ENCODE measurements at regions not wholly inside any gene's neighbourhood (a gene's known extent, or its start where the extent isn't known, plus 50 kb on each side); places are given as distances from the start of the nearest gene placed in this dataset.
"Not testable (repeated sequence)": the region's sequence is repeated elsewhere in the genome, so short reads cannot be mapped to it uniquely, and the experiment has no call there.

DNA sequence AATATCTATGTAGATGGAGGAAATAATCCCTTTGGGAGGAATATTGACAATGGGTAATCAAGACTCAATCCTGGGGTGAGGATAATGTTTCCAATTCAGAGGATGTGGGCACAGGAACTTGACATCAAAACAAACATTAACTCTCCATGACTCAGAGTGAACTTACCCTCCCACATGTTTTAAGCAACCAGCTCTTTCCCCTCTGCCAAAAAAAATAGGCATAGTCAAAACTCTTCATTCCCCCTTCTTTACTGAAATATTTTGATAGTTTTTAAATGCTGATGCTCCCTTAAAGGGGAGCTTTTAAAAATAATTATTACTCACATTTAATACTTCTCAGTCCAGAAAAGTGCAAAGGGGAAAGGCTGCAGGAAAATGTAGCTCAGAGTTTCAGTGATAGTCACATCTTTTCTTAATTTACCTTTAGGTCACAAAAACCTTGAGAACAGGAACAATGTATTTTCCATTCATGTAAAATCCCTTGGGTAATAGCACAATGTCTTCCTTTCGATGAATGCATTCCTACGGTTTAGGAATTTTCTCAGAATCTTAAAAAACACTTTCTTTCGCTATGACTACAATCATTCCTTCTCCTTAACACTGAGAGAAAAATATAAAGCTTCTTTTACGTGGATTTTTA, 298.4 kb upstream of the GRAMD2B start:
- ChIA-PET CTCF (no interaction called here), POLR2A (no interaction called here)
- Histone ChIP-seq H3K9me3 (no peaks in the 10 kb centered on the region), H3K27me3 (replicated peaks; ENCODE audit: control insufficient read depth, insufficient read depth, low read length) (no peaks in the 10 kb centered on the region), H3K4me1 (no peaks in the 10 kb centered on the region), H3K36me3 (ENCODE audit: control insufficient read depth, insufficient read depth, low read length) (no peaks in the 10 kb centered on the region), H3K4me3 (ENCODE audit: low read depth, low read length) (no peak overlapping the region)
- no peak for DNase-seq
- Mint-ChIP-seq H3K27ac (ENCODE audit: unreplicated experiment) (no peak overlapping the region), H3K9me3 (ENCODE audit: unreplicated experiment) (no peaks in the 10 kb centered on the region), H3K36me3 (ENCODE audit: insufficient read depth, unreplicated experiment) (no peaks in the 10 kb centered on the region), H3K4me3 (ENCODE audit: unreplicated experiment) (no peak overlapping the region), H3K4me1 (ENCODE audit: low read depth, unreplicated experiment) (no peaks in the 10 kb centered on the region), H3K27me3 (ENCODE audit: insufficient read depth, unreplicated experiment) (peaks cover 7% of the 10 kb centered on the region)
- no TSS peak for BruUV-seq (replicated peaks)
- TF ChIP-seq, protein P1, sequence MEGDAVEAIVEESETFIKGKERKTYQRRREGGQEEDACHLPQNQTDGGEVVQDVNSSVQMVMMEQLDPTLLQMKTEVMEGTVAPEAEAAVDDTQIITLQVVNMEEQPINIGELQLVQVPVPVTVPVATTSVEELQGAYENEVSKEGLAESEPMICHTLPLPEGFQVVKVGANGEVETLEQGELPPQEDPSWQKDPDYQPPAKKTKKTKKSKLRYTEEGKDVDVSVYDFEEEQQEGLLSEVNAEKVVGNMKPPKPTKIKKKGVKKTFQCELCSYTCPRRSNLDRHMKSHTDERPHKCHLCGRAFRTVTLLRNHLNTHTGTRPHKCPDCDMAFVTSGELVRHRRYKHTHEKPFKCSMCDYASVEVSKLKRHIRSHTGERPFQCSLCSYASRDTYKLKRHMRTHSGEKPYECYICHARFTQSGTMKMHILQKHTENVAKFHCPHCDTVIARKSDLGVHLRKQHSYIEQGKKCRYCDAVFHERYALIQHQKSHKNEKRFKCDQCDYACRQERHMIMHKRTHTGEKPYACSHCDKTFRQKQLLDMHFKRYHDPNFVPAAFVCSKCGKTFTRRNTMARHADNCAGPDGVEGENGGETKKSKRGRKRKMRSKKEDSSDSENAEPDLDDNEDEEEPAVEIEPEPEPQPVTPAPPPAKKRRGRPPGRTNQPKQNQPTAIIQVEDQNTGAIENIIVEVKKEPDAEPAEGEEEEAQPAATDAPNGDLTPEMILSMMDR (IDR thresholded peaks at IDR 0.05; ENCODE audit: insufficient read depth in 1 of 2, low read depth in 1 of 2, low read length in 1 of 2, severe bottlenecking in 1 of 2, unreplicated experiment in 1 of 2): no peak
- intact Hi-C loops (cut with micrococcal nuclease; ENCODE audit: unreplicated experiment): no loop called here

DNA sequence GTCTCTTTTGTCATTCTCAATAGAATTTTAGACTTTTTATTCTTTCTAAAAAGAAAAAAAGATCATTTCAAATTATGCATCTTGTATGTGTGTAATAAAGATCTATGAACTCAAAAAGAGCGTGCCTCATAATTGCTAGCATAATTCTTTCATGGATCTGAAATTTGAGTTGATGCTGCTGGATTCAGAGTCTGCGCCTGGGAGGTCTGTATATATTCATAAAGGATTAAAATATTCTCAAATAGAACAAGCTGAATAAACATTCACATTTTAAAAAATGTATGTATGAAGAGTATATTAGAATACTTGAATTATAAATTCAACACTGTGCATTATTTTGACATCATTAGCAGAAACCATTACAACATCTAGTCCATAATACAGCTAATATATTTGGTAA, 297.8 kb upstream of the GRAMD2B start:
- no peaks in the 10 kb centered on the region for H3K27me3 ChIP-seq (replicated peaks; ENCODE audit: control insufficient read depth, insufficient read depth, low read length)
- no peak overlapping the region for H3K27ac Mint-ChIP-seq (ENCODE audit: unreplicated experiment)
- ChIA-PET CTCF (no interaction called here), POLR2A (no interaction called here)
- H3K4me3 ChIP-seq (ENCODE audit: low read depth, low read length): no peak overlapping the region
- no peaks in the 10 kb centered on the region for H3K36me3 Mint-ChIP-seq (ENCODE audit: insufficient read depth, unreplicated experiment)
- H3K4me1 ChIP-seq: no peaks in the 10 kb centered on the region
- intact Hi-C loops (cut with micrococcal nuclease; ENCODE audit: unreplicated experiment): no loop called here
- TF ChIP-seq, protein P1 (IDR thresholded peaks at IDR 0.05; ENCODE audit: insufficient read depth in 1 of 2, low read depth in 1 of 2, low read length in 1 of 2, severe bottlenecking in 1 of 2, unreplicated experiment in 1 of 2): no peak
- no TSS peak for BruUV-seq (replicated peaks)
- H3K36me3 ChIP-seq (ENCODE audit: control insufficient read depth, insufficient read depth, low read length): no peaks in the 10 kb centered on the region
- no peak for DNase-seq
- no peaks in the 10 kb centered on the region for H3K4me1 Mint-ChIP-seq (ENCODE audit: low read depth, unreplicated experiment)
- H3K9me3 ChIP-seq: no peaks in the 10 kb centered on the region
- H3K9me3 Mint-ChIP-seq (ENCODE audit: unreplicated experiment): no peaks in the 10 kb centered on the region
- no peak overlapping the region for H3K4me3 Mint-ChIP-seq (ENCODE audit: unreplicated experiment)
- peaks cover 7% of the 10 kb centered on the region for H3K27me3 Mint-ChIP-seq (ENCODE audit: insufficient read depth, unreplicated experiment)

DNA sequence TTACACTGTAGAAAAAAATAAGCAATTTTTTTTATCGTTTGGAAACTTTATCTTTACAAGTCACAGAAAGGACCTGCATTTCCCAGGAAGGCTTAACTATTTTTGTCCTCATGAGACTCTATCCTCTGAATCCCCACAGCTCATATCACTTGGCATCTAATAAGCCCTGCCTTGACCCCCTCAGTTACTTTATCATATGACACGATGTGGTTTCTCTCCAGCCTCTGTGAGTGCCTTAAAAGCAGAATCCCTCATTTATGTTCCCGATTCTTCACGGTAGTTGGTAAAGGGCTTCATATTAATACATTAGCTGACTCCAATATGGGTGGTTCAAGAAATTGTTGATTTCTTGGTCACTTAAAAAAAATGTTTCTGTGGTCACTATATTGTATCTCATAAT, 296.6 kb upstream of the GRAMD2B start:
- Mint-ChIP-seq H3K9me3 (ENCODE audit: unreplicated experiment) (no peaks in the 10 kb centered on the region), H3K27ac (ENCODE audit: unreplicated experiment) (no peak overlapping the region), H3K36me3 (ENCODE audit: insufficient read depth, unreplicated experiment) (no peaks in the 10 kb centered on the region), H3K27me3 (ENCODE audit: insufficient read depth, unreplicated experiment) (peaks cover 7% of the 10 kb centered on the region), H3K4me3 (ENCODE audit: unreplicated experiment) (no peak overlapping the region), H3K4me1 (ENCODE audit: low read depth, unreplicated experiment) (no peaks in the 10 kb centered on the region)
- H3K4me3 ChIP-seq (ENCODE audit: low read depth, low read length): no peak overlapping the region
- H3K9me3 ChIP-seq: no peaks in the 10 kb centered on the region
- H3K4me1 ChIP-seq: no peaks in the 10 kb centered on the region
- H3K27me3 ChIP-seq (replicated peaks; ENCODE audit: control insufficient read depth, insufficient read depth, low read length): no peaks in the 10 kb centered on the region
- ChIA-PET CTCF (no interaction called here), POLR2A (no interaction called here)
- no peak for DNase-seq
- H3K36me3 ChIP-seq (ENCODE audit: control insufficient read depth, insufficient read depth, low read length): no peaks in the 10 kb centered on the region
- no TSS peak for BruUV-seq (replicated peaks)
- intact Hi-C loops (cut with micrococcal nuclease; ENCODE audit: unreplicated experiment): no loop called here
- TF ChIP-seq, protein P1 (IDR thresholded peaks at IDR 0.05; ENCODE audit: insufficient read depth in 1 of 2, low read depth in 1 of 2, low read length in 1 of 2, severe bottlenecking in 1 of 2, unreplicated experiment in 1 of 2): no peak

DNA sequence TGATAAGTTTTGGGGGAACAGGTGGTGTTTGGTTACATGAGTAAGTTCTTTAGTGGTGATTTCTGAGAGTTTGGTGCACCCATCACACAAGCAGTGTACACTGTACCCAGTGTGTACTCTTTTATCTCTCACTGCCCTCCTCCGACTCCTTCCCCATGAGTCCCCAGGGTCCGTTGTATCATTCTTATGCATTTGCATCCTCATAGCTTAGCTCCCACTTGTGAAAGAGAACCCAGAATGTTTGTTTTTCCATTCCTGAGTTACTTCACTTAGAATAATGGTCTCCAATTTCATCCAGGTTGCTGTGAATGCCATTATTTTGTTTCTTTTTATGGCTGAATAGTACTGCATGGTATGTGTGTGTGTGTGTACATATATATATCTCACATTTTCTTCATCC, 295.8 kb upstream of the GRAMD2B start:
- BruUV-seq (replicated peaks); DNase-seq; CTCF ChIA-PET; H3K4me3 Mint-ChIP-seq (ENCODE audit: unreplicated experiment); H3K4me1 ChIP-seq; H3K36me3 ChIP-seq (ENCODE audit: control insufficient read depth, insufficient read depth, low read length); H3K9me3 ChIP-seq; H3K9me3 Mint-ChIP-seq (ENCODE audit: unreplicated experiment); H3K27me3 ChIP-seq (replicated peaks; ENCODE audit: control insufficient read depth, insufficient read depth, low read length); intact Hi-C loops (cut with micrococcal nuclease; ENCODE audit: unreplicated experiment); H3K4me3 ChIP-seq (ENCODE audit: low read depth, low read length); H3K4me1 Mint-ChIP-seq (ENCODE audit: low read depth, unreplicated experiment); POLR2A ChIA-PET; H3K27me3 Mint-ChIP-seq (ENCODE audit: insufficient read depth, unreplicated experiment); H3K27ac Mint-ChIP-seq (ENCODE audit: unreplicated experiment); H3K36me3 Mint-ChIP-seq (ENCODE audit: insufficient read depth, unreplicated experiment): not testable (repeated sequence)
